ENCODE measurements at regions not wholly inside any gene's neighbourhood (a gene's known extent, or its start where the extent isn't known, plus 50 kb on each side); places are given as distances from the start of the nearest gene placed in this dataset.

GRCh38 chr11:133713406-133713805 lies 131.9 kb downstream of the SPATA19 start:
- TF ChIP-seq, protein P1, sequence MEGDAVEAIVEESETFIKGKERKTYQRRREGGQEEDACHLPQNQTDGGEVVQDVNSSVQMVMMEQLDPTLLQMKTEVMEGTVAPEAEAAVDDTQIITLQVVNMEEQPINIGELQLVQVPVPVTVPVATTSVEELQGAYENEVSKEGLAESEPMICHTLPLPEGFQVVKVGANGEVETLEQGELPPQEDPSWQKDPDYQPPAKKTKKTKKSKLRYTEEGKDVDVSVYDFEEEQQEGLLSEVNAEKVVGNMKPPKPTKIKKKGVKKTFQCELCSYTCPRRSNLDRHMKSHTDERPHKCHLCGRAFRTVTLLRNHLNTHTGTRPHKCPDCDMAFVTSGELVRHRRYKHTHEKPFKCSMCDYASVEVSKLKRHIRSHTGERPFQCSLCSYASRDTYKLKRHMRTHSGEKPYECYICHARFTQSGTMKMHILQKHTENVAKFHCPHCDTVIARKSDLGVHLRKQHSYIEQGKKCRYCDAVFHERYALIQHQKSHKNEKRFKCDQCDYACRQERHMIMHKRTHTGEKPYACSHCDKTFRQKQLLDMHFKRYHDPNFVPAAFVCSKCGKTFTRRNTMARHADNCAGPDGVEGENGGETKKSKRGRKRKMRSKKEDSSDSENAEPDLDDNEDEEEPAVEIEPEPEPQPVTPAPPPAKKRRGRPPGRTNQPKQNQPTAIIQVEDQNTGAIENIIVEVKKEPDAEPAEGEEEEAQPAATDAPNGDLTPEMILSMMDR (IDR thresholded peaks at IDR 0.05; ENCODE audit: borderline replicate concordance, extremely low read depth, low read length, poor library complexity, severe bottlenecking) = no peak
- no peak for TF ChIP-seq EZH2 (IDR thresholded peaks at IDR 0.05; ENCODE audit: borderline replicate concordance, low read depth, low read length, severe bottlenecking)

Data from DND-41 (cell line).